GM13977 (cell line): ENCODE measurements at regions not wholly inside any gene's neighbourhood (a gene's known extent, or its start where the extent isn't known, plus 50 kb on each side); places are given as distances from the start of the nearest gene placed in this dataset.

Experiments used
- DNase-seq: peaks from one replicate; pipeline ENCODE4 v3.0.0; 2012; ENCODE audit warnings: low spot score
- CTCF ChIP-seq: IDR thresholded peaks from 2 replicates; pipeline ENCODE4 v1.5.1; 2012; ENCODE audit warnings: mild to moderate bottlenecking, control low read depth; ENCODE audit not compliant: insufficient read depth; ENCODE audit errors: extremely low read depth, missing control alignments
- in situ Hi-C: fragments of 300-500 bp; cut with MboI; formaldehyde crosslinking; loops from one replicate; pipeline ENCODE4 v1.12.0; 2022; ENCODE audit warnings: low sequenced_read_pairs, low pct_unique_long_range_greater_than_20kb, mixed read lengths, inconsistent platforms; ENCODE audit not compliant: unreplicated experiment

GRCh38 chr2:196584903-196585302 is 54.6 kb upstream of the CCDC150 start:
- in situ Hi-C loops: no loop called here
- TF ChIP-seq CTCF: no peak
- DNase-seq: no peak

- no peak for DNase-seq
- in situ Hi-C loops: no loop called here
- TF ChIP-seq CTCF: no peak
These were observed 53.0 kb upstream of the CCDC150 start for GRCh38 chr2:196586511-196586991.

GRCh38 chr2:196587056-196587455 is 52.5 kb upstream of the CCDC150 start:
- in situ Hi-C loops: no loop called here
- no peak for DNase-seq
- no peak for TF ChIP-seq CTCF

- DNase-seq: no peak
- TF ChIP-seq CTCF: no peak
- in situ Hi-C loops: no loop called here
These were observed 51.8 kb upstream of the CCDC150 start for GRCh38 chr2:196587739-196588138.

GRCh38 chr2:196589419-196589818 is 50.1 kb upstream of the CCDC150 start:
- in situ Hi-C loops: no loop called here
- DNase-seq: no peak
- TF ChIP-seq CTCF: no peak
